GM23248 (cell line): ENCODE measurements at regions not wholly inside any gene's neighbourhood (a gene's known extent, or its start where the extent isn't known, plus 50 kb on each side); places are given as distances from the start of the nearest gene placed in this dataset.

Experiments
- DNase-seq: peaks from one replicate; pipeline ENCODE4 v3.0.0-alpha.2; 2015
- H2AFZ ChIP-seq: fragments of 200-600 bp; sonication (generic); 2 replicates; pipeline ENCODE4 v1.6.1; 2016; ENCODE audit warnings: antibody characterized with exemption
- H3F3A ChIP-seq: fragments of 200-600 bp; sonication (generic); 2 replicates; pipeline ENCODE4 v1.6.1; 2016; ENCODE audit warnings: mild to moderate bottlenecking, antibody characterized with exemption, mixed run types; ENCODE audit not compliant: insufficient read depth
- H3K27ac ChIP-seq: fragments of 200-600 bp; sonication (generic); 2 replicates; pipeline ENCODE4 v1.5.1; 2016; ENCODE audit warnings: mild to moderate bottlenecking
- H3K27me3 ChIP-seq: fragments of 200-600 bp; sonication (generic); replicated peaks from 2 replicates; pipeline ENCODE4 v1.6.1; 2016; ENCODE audit warnings: mild to moderate bottlenecking; ENCODE audit not compliant: insufficient read depth
- H3K36me3 ChIP-seq: fragments of 200-600 bp; sonication (generic); 2 replicates; pipeline ENCODE4 v1.6.1; 2016; ENCODE audit warnings: low read depth, mild to moderate bottlenecking
- H3K4me1 ChIP-seq: fragments of 200-600 bp; sonication (generic); 2 replicates; pipeline ENCODE4 v1.6.1; 2016; ENCODE audit warnings: mild to moderate bottlenecking; ENCODE audit not compliant: insufficient read depth
- H3K4me2 ChIP-seq: fragments of 200-600 bp; sonication (generic); one replicate; pipeline ENCODE4 v1.6.1; 2016; ENCODE audit warnings: mild to moderate bottlenecking; ENCODE audit not compliant: unreplicated experiment
- H3K4me3 ChIP-seq: fragments of 200-600 bp; sonication (generic); 2 replicates; pipeline ENCODE4 v1.5.1; 2016; ENCODE audit warnings: mild to moderate bottlenecking
- H3K79me2 ChIP-seq: fragments of 200-600 bp; sonication (generic); 2 replicates; pipeline ENCODE4 v1.6.1; 2016; ENCODE audit warnings: mild to moderate bottlenecking; ENCODE audit not compliant: insufficient read depth
- H3K9ac ChIP-seq: fragments of 200-600 bp; sonication (generic); 2 replicates; pipeline ENCODE4 v1.6.1; 2016; ENCODE audit warnings: mild to moderate bottlenecking
- H3K9me2 ChIP-seq: fragments of 200-600 bp; sonication (generic); 2 replicates; pipeline ENCODE4 v1.6.1; 2016; ENCODE audit warnings: mixed run types, mild to moderate bottlenecking, moderate library complexity; ENCODE audit not compliant: insufficient read depth
- H3K9me3 ChIP-seq: fragments of 200-600 bp; sonication (generic); one replicate; pipeline ENCODE4 v1.6.1; 2017; ENCODE audit warnings: low read depth
- H4K20me1 ChIP-seq: fragments of 200-600 bp; sonication (generic); 2 replicates; pipeline ENCODE4 v1.6.0; 2016; ENCODE audit not compliant: insufficient read depth
- EZH2 ChIP-seq: fragments of 200-600 bp; sonication (generic); IDR thresholded peaks from 2 replicates; pipeline ENCODE4 v1.6.1; 2018; ENCODE audit warnings: antibody characterized with exemption, mild to moderate bottlenecking; ENCODE audit not compliant: insufficient read depth, poor library complexity, severe bottlenecking
- EZH2phosphoT487 ChIP-seq: fragments of 200-600 bp; sonication (generic); IDR thresholded peaks from 2 replicates; pipeline ENCODE4 v1.6.1; 2018; ENCODE audit warnings: antibody characterized with exemption, moderate library complexity, mild to moderate bottlenecking, low read depth; ENCODE audit not compliant: insufficient read depth
- WGBS, 2 experiments: methylation state at CpG; one replicate each; pipeline ENCODE4 v1.1.6; 2015 to 2017; ENCODE audit warnings: low lambda C conversion rate in 2 of 2, low coverage in 1 of 2; ENCODE audit errors: missing lambda C conversion rate in 2 of 2; 5-methylcytosine and 5-hydroxymethylcytosine counted together
- in situ Hi-C: fragments of 300-500 bp; cut with MboI; formaldehyde crosslinking; loops from 2 replicates; pipeline ENCODE4 v1.15.0; 2020

- no peaks in the 10 kb centered on the region for H3K36me3 ChIP-seq
- H3K9me2 ChIP-seq: no peaks in the 10 kb centered on the region
- H3K9ac ChIP-seq: no peak overlapping the region
- DNase-seq: no peak
- H3K27ac ChIP-seq: no peak overlapping the region
- no peaks in the 10 kb centered on the region for H3K27me3 ChIP-seq
- WGBS, 2 experiments: 1 to 2% methylated on average over 7 of the region's 7 CpGs
- in situ Hi-C loops: no loop called here
- H4K20me1 ChIP-seq: no peaks in the 10 kb centered on the region
- no peak overlapping the region for H3K4me3 ChIP-seq
- H3K4me2 ChIP-seq: no peak overlapping the region
- no peaks in the 10 kb centered on the region for H3K4me1 ChIP-seq
- no peak overlapping the region for H2AFZ ChIP-seq
- no peak for TF ChIP-seq EZH2phosphoT487
- TF ChIP-seq EZH2: no peak
- H3F3A ChIP-seq: no peaks in the 10 kb centered on the region
- no peaks in the 10 kb centered on the region for H3K79me2 ChIP-seq
- no peaks in the 10 kb centered on the region for H3K9me3 ChIP-seq
These were observed 408.2 kb upstream of the ADARB2 start for GRCh38 chr10:2145491-2145890.

- no peaks in the 10 kb centered on the region for H3K4me1 ChIP-seq
These were observed 407.3 kb upstream of the ADARB2 start for GRCh38 chr10:2144584-2144983.

GRCh38 chr10:2143213-2143835, 406.0 kb upstream of the ADARB2 start:
- H3K27ac ChIP-seq: no peak overlapping the region
- 10 to 12% methylated on average over 16 of the region's 16 CpGs for WGBS, 2 experiments

More at GRCh38 chr10:2144584-2144983, 407.3 kb upstream of the ADARB2 start:
- Histone ChIP-seq H3K27ac (no peak overlapping the region), H3K9me2 (no peaks in the 10 kb centered on the region), H3K4me3 (no peak overlapping the region), H3K36me3 (no peaks in the 10 kb centered on the region), H3K4me2 (no peak overlapping the region), H3K9ac (no peak overlapping the region), H3K27me3 (no peaks in the 10 kb centered on the region), H3K9me3 (no peaks in the 10 kb centered on the region), H2AFZ (no peak overlapping the region), H4K20me1 (no peaks in the 10 kb centered on the region), H3F3A (no peaks in the 10 kb centered on the region), H3K79me2 (no peaks in the 10 kb centered on the region)
- WGBS, 2 experiments: 21 to 23% methylated on average over 4 of the region's 4 CpGs
- no peak for DNase-seq
- in situ Hi-C loops: no loop called here
- TF ChIP-seq EZH2 (no peak), EZH2phosphoT487 (no peak)

GRCh38 chr10:2139746-2140145, 402.4 kb upstream of the ADARB2 start:
- H3K9me2 ChIP-seq: no peaks in the 10 kb centered on the region
- no peaks in the 10 kb centered on the region for H3K4me1 ChIP-seq
- TF ChIP-seq EZH2: no peak
- TF ChIP-seq EZH2phosphoT487: no peak
- no peak overlapping the region for H3K9ac ChIP-seq
- in situ Hi-C loops: no loop called here
- no peaks in the 10 kb centered on the region for H4K20me1 ChIP-seq
- no peak overlapping the region for H3K4me2 ChIP-seq
- no peaks in the 10 kb centered on the region for H3K79me2 ChIP-seq
- no peaks in the 10 kb centered on the region for H3F3A ChIP-seq
- 33 to 35% methylated on average over 1 of the region's 1 CpG for WGBS, 2 experiments
- no peak overlapping the region for H3K4me3 ChIP-seq
- no peaks in the 10 kb centered on the region for H3K9me3 ChIP-seq
- no peaks in the 10 kb centered on the region for H3K36me3 ChIP-seq
- no peak for DNase-seq
- H3K27ac ChIP-seq: no peak overlapping the region
- no peaks in the 10 kb centered on the region for H3K27me3 ChIP-seq
- no peak overlapping the region for H2AFZ ChIP-seq

More at GRCh38 chr10:2143213-2143835, 406.0 kb upstream of the ADARB2 start:
- Histone ChIP-seq H3F3A (no peaks in the 10 kb centered on the region), H3K4me2 (no peak overlapping the region), H3K27me3 (no peaks in the 10 kb centered on the region), H3K9me2 (no peaks in the 10 kb centered on the region), H3K4me3 (no peak overlapping the region), H3K9me3 (no peaks in the 10 kb centered on the region), H3K36me3 (no peaks in the 10 kb centered on the region), H3K4me1 (no peaks in the 10 kb centered on the region), H3K9ac (no peak overlapping the region), H3K79me2 (no peaks in the 10 kb centered on the region), H4K20me1 (no peaks in the 10 kb centered on the region), H2AFZ (no peak overlapping the region)
- TF ChIP-seq EZH2 (no peak), EZH2phosphoT487 (no peak)
- no peak for DNase-seq
- in situ Hi-C loops: no loop called here
